ENCODE measurements at regions not wholly inside any gene's neighbourhood (a gene's known extent, or its start where the extent isn't known, plus 50 kb on each side); places are given as distances from the start of the nearest gene placed in this dataset.

DNA sequence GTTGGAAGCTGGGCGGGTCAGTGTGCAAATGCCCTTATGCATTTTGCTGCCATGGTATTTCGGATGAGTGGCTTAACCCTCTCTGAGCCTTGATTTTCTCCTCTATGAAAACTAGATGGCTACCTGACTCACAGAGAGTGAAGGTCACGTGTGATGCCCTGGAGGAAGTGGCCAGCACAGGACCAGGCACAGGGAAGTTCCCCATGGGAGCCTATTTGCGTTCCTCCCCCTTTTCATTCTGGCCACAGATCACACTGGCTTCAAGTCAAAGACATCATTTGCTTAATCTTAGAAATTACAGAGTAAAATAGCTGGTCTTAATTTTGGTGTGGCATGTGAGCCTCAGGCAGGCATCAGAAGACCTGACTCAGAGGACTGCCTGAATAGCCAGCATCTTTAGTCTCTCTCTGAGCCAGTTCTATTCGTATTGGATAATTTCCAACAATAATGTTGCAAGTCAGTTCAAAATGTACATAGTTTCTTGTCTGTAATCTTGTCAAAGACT, 57.6 kb upstream of the CD302 start:
- Histone ChIP-seq H3K36me3 (ENCODE audit: control insufficient read depth in 2 of 2, insufficient read depth in 1 of 2, low read length in 2 of 2) (no peaks in the 10 kb centered on the region), H3K4me1 (ENCODE audit: control insufficient read depth, insufficient read depth, low read length) (no peaks in the 10 kb centered on the region), H3K27ac (ENCODE audit: extremely low read depth, low read depth, low read length) (no peak overlapping the region), H3K9me3 (ENCODE audit: control insufficient read depth, insufficient read depth, low read depth, low read length) (no peaks in the 10 kb centered on the region), H3K4me3 (ENCODE audit: low read depth, low read length) (no peak overlapping the region)
- TF ChIP-seq ZNF473 (tag by site-specific recombination; IDR thresholded peaks at IDR 0.05) (no peak), HOXC10 (CRISPR knock-in tag; IDR thresholded peaks at IDR 0.05) (no peak), ZIC2 (tag by site-specific recombination; IDR thresholded peaks at IDR 0.05) (no peak), GLIS1 (tag by site-specific recombination; IDR thresholded peaks at IDR 0.05) (no peak), REPIN1 (tag by site-specific recombination; IDR thresholded peaks at IDR 0.05; ENCODE audit: low read depth) (no peak), ZNF292 (tag by site-specific recombination; IDR thresholded peaks at IDR 0.05; ENCODE audit: borderline replicate concordance, low read depth) (no peak)
- POLR2A ChIA-PET = no interaction called here
- CTCF ChIA-PET = interaction anchor here (1.0 kb wide), 1 partner anchor 14 kb away, joined by 5 read pairs; no protein-coding TSS in a partner anchor

DNA sequence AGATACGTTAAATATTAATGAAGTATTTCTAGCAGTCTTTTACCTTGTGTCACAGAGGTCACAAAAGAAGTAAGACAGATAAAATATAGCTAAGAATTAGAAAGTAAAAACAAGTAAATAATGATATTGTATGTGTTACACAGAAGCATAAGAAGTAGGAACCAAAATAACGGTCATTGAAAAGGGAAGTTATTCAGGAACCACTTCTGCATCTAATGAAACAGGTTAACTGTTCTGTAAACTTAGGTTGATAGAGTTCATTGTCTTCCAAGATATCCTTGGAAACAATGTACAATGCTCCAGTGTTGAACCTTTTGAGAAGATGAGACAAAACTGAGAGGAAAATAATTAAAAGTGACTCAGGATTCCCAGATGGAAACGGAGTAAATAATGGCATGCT, 57.1 kb upstream of the CD302 start:
- Histone ChIP-seq H3K36me3 (ENCODE audit: control insufficient read depth in 2 of 2, insufficient read depth in 1 of 2, low read length in 2 of 2) (no peaks in the 10 kb centered on the region), H3K4me3 (ENCODE audit: low read depth, low read length) (no peak overlapping the region), H3K9me3 (ENCODE audit: control insufficient read depth, insufficient read depth, low read depth, low read length) (no peaks in the 10 kb centered on the region), H3K4me1 (ENCODE audit: control insufficient read depth, insufficient read depth, low read length) (no peaks in the 10 kb centered on the region), H3K27ac (ENCODE audit: extremely low read depth, low read depth, low read length) (no peak overlapping the region)
- ChIA-PET POLR2A (no interaction called here), CTCF (interaction anchor here (1.0 kb wide), 1 partner anchor 14 kb away, joined by 5 read pairs; no protein-coding TSS in a partner anchor)
- TF ChIP-seq ZNF670 (tag by site-specific recombination; IDR thresholded peaks at IDR 0.05; ENCODE audit: low read depth) (no peak), ZNF501 (tag by site-specific recombination; IDR thresholded peaks at IDR 0.05) (no peak), ZBTB21 (tag by site-specific recombination; IDR thresholded peaks at IDR 0.05) (no peak)

GRCh38 chr2:159854481-159854880, 56.5 kb upstream of the CD302 start:
- Histone ChIP-seq H3K36me3 (ENCODE audit: control insufficient read depth in 2 of 2, insufficient read depth in 1 of 2, low read length in 2 of 2) (no peaks in the 10 kb centered on the region), H3K27ac (ENCODE audit: extremely low read depth, low read depth, low read length) (no peak overlapping the region), H3K4me1 (ENCODE audit: control insufficient read depth, insufficient read depth, low read length) (no peaks in the 10 kb centered on the region), H3K9me3 (ENCODE audit: control insufficient read depth, insufficient read depth, low read depth, low read length) (no peaks in the 10 kb centered on the region), H3K4me3 (ENCODE audit: low read depth, low read length) (no peak overlapping the region)
- ChIA-PET CTCF (interaction anchor here (0.6 kb wide), 1 partner anchor 8 kb away, joined by 3 read pairs; no protein-coding TSS in a partner anchor), POLR2A (no interaction called here)
- TF ChIP-seq ZBTB1 (tag by site-specific recombination; IDR thresholded peaks at IDR 0.05) = no peak
- no peak for TF ChIP-seq ZNF426 (tag by site-specific recombination; IDR thresholded peaks at IDR 0.05)
- no peak for TF ChIP-seq ZNF335 (tag by site-specific recombination; conservative IDR thresholded peaks at IDR 0.05)
- TF ChIP-seq ZNF626 (tag by site-specific recombination; IDR thresholded peaks at IDR 0.05) = no peak
- TF ChIP-seq ZFP69B (tag by site-specific recombination; IDR thresholded peaks at IDR 0.05) = no peak
- no peak for TF ChIP-seq REPIN1 (tag by site-specific recombination; IDR thresholded peaks at IDR 0.05; ENCODE audit: low read depth)
- TF ChIP-seq CTCF (tag by site-specific recombination; IDR thresholded peaks at IDR 0.05) = no peak

GRCh38 chr2:159853101-159853500, 55.1 kb upstream of the CD302 start:
- Histone ChIP-seq H3K9me3 (ENCODE audit: control insufficient read depth, insufficient read depth, low read depth, low read length) (no peaks in the 10 kb centered on the region), H3K4me3 (ENCODE audit: low read depth, low read length) (no peak overlapping the region), H3K4me1 (ENCODE audit: control insufficient read depth, insufficient read depth, low read length) (no peaks in the 10 kb centered on the region), H3K36me3 (ENCODE audit: control insufficient read depth in 2 of 2, insufficient read depth in 1 of 2, low read length in 2 of 2) (no peaks in the 10 kb centered on the region), H3K27ac (ENCODE audit: extremely low read depth, low read depth, low read length) (no peak overlapping the region)
- TF ChIP-seq ZNF624 (tag by site-specific recombination; IDR thresholded peaks at IDR 0.05) (no peak), ZNF114 (tag by site-specific recombination; IDR thresholded peaks at IDR 0.05) (no peak), EGR2 (tag by site-specific recombination; IDR thresholded peaks at IDR 0.05; ENCODE audit: low read depth) (no peak), ZSCAN16 (tag by site-specific recombination; IDR thresholded peaks at IDR 0.05) (no peak), ZNF837 (tag by site-specific recombination; IDR thresholded peaks at IDR 0.05) (no peak), ZBTB10 (tag by site-specific recombination; IDR thresholded peaks at IDR 0.05) (no peak), MYNN (tag by site-specific recombination; IDR thresholded peaks at IDR 0.05; ENCODE audit: borderline replicate concordance) (no peak), ZNF24 (tag by site-specific recombination; IDR thresholded peaks at IDR 0.05) (no peak), ZNF621 (tag by site-specific recombination; IDR thresholded peaks at IDR 0.05) (no peak), ZNF768 (tag by site-specific recombination; IDR thresholded peaks at IDR 0.05) (no peak)
- ChIA-PET POLR2A (no interaction called here), CTCF (interaction anchor here (0.5 kb wide), 1 partner anchor 9 kb away, joined by 3 read pairs; no protein-coding TSS in a partner anchor)

Data from HEK293 (cell line).